OCI-LY1 (cell line): ENCODE measurements at regions not wholly inside any gene's neighbourhood (a gene's known extent, or its start where the extent isn't known, plus 50 kb on each side); places are given as distances from the start of the nearest gene placed in this dataset.

Source experiments
- CTCF ChIP-seq: fragments of 200-600 bp; sonication (generic), shearing (Covaris generic); IDR thresholded peaks from 2 replicates; pipeline ENCODE4 v1.5.1; 2017; ENCODE audit warnings: mild to moderate bottlenecking, antibody characterized with exemption, low read length, moderate library complexity, mixed read lengths
- EZH2 ChIP-seq: fragments of 200-600 bp; sonication (generic), shearing (Covaris generic); IDR thresholded peaks from 2 replicates; pipeline ENCODE4 v1.8.0; 2017; ENCODE audit warnings: borderline replicate concordance, mixed run types, mild to moderate bottlenecking, antibody characterized with exemption, low read length, moderate library complexity, mixed read lengths

GRCh38 chr13:107586216-107586615 is 629.1 kb downstream of the LIG4 start:
- no peak for TF ChIP-seq EZH2
- TF ChIP-seq CTCF: no peak
